ENCODE measurements at regions not wholly inside any gene's neighbourhood (a gene's known extent, or its start where the extent isn't known, plus 50 kb on each side); places are given as distances from the start of the nearest gene placed in this dataset.

DNA sequence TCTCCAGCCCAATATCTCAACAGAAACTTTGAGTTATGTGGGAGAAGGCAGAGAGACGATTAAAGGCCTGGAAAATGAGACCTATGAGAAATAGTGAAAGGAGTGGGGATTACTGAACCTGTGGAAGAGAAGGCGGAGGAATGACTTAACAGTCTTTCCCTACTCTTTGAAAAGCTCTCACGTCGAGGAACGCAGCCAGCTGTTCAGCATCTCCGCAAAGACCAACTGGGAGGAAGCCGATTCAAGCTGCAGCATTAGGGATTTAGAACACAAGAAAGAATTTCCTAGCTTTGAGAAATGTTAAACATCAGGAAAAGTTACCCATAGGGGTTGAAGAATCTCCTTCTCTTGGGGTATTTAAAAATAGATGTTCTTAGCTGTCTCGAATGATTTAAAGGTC lies 233.2 kb upstream of the PARD3B start:
- Histone ChIP-seq H3K4me1 (ENCODE audit: control insufficient read depth in 1 of 2, insufficient read depth in 2 of 2, low read length in 2 of 2) (no peaks in the 10 kb centered on the region), H3K27ac (ENCODE audit: low read length) (no peak overlapping the region), H3K4me3 (ENCODE audit: low read depth in 1 of 2, low read length in 2 of 2) (no peak overlapping the region), H3K36me3 (ENCODE audit: control insufficient read depth in 1 of 2, insufficient read depth in 2 of 2, low read length in 2 of 2) (no peaks in the 10 kb centered on the region), H3K27me3 (ENCODE audit: low read depth, low read length) (no peaks in the 10 kb centered on the region), H3K9me3 (ENCODE audit: control insufficient read depth in 1 of 2, low read length in 2 of 2) (no peaks in the 10 kb centered on the region)

DNA sequence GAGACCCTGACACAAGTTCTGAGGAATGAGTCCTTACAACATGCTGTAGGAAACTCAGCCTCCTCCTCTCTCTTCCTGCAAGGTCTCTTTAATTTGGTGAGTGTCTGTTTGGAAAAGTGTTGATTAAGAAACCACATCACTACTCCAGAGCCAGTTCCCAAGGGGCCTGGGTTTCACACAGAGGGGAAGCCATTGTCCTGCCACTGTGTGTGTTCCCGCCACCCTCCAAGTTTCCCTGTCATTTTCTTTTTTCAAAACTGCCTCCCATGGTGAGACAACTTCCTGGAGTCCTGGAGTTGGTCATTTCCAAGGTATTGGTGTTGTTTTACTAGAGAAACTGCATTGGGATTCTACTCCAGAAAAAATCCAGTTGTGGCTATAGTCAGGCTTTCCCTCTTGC lies 232.0 kb upstream of the PARD3B start:
- H3K27me3 ChIP-seq (ENCODE audit: low read depth, low read length): no peaks in the 10 kb centered on the region
- H3K9me3 ChIP-seq (ENCODE audit: control insufficient read depth in 1 of 2, low read length in 2 of 2): no peaks in the 10 kb centered on the region
- no peaks in the 10 kb centered on the region for H3K4me1 ChIP-seq (ENCODE audit: control insufficient read depth in 1 of 2, insufficient read depth in 2 of 2, low read length in 2 of 2)
- H3K27ac ChIP-seq (ENCODE audit: low read length): no peak overlapping the region
- H3K4me3 ChIP-seq (ENCODE audit: low read depth in 1 of 2, low read length in 2 of 2): no peak overlapping the region
- H3K36me3 ChIP-seq (ENCODE audit: control insufficient read depth in 1 of 2, insufficient read depth in 2 of 2, low read length in 2 of 2): no peaks in the 10 kb centered on the region

DNA sequence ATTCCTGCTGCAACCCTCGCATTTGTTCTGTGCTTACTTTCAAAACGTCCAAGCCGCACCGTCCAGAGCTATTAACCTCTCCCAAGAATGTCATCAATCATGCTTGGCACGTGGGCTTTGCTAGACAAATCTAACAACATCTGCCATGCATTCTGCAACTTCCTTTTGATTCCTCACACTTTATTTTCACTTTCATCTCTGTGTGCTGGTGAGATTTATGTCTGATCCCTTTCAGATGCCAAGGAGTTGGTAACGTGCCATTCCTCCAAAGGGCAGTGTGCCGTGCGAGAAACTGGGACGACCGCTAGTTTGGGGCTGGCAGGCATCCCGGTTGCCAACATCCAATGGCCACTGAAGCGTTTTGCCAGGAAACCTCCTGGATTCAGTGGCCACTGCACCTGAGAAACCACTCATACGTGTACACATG lies 230.0 kb upstream of the PARD3B start:
- Histone ChIP-seq H3K4me1 (ENCODE audit: control insufficient read depth in 1 of 2, insufficient read depth in 2 of 2, low read length in 2 of 2) (no peaks in the 10 kb centered on the region), H3K27me3 (ENCODE audit: low read depth, low read length) (no peaks in the 10 kb centered on the region), H3K27ac (ENCODE audit: low read length) (no peak overlapping the region), H3K4me3 (ENCODE audit: low read depth in 1 of 2, low read length in 2 of 2) (peak overlapping the region; percentile 13 to 30), H3K9me3 (ENCODE audit: control insufficient read depth in 1 of 2, low read length in 2 of 2) (no peaks in the 10 kb centered on the region), H3K36me3 (ENCODE audit: control insufficient read depth in 1 of 2, insufficient read depth in 2 of 2, low read length in 2 of 2) (no peaks in the 10 kb centered on the region)

DNA sequence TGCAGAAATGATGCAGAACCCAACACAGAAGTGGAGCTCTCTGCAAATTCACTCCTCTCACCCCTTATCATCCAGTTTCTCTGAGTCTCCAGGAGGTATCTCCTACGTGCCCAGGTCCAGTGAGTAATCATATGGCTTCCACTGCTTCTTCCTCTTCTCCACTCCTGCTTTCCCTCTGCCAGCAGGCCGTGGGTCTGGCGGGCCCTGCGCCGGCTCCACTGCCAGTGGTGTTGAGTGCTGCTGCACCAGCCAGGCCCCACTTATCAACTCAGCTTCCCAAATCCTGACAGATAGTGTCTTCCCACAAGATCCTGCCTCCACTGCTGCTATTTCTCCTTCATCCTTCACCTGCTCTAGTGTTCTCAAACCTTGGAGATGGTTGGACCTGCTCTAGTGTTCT lies 227.6 kb upstream of the PARD3B start:
- H3K27me3 ChIP-seq (ENCODE audit: low read depth, low read length): no peaks in the 10 kb centered on the region
- no peak overlapping the region for H3K27ac ChIP-seq (ENCODE audit: low read length)
- H3K4me3 ChIP-seq (ENCODE audit: low read depth in 1 of 2, low read length in 2 of 2): no peak overlapping the region
- no peaks in the 10 kb centered on the region for H3K36me3 ChIP-seq (ENCODE audit: control insufficient read depth in 1 of 2, insufficient read depth in 2 of 2, low read length in 2 of 2)
- H3K9me3 ChIP-seq (ENCODE audit: control insufficient read depth in 1 of 2, low read length in 2 of 2): no peaks in the 10 kb centered on the region
- H3K4me1 ChIP-seq (ENCODE audit: control insufficient read depth in 1 of 2, insufficient read depth in 2 of 2, low read length in 2 of 2): no peaks in the 10 kb centered on the region

DNA sequence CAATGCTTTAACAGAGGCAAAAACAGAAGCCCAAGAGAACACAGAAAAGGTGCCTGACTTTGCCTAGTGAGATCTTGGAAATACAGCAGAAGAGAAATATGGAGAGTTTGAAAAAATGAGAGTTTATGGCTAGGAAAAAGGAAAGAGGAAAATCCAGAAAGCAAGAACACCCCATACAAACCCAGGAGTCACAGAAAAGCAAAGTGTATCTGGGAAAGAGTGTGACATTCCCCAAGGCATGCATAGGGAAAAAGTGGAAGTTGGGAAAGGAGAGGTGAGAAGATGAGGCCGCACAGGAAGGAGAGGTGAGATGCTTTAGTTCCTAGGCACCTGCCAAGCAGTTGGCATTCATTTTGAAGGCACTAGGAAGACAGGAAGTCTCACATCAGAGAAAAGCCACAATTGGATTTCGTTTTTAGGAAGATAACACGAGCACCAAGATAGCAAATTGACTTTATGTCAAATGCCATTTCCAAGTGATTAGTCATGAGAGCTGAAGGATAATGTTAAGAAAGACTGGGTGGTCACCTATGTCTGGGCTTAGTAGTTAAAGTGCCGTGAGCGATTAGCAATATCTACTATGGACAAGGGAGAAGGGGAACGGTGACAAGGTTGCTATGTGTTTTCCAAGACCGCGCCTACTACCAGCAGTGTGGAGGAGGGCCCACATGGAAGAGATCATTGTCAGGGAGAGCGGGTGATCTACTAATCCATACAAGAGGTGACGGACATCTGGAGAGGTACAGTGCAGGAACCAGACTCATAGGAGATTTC lies 224.1 kb upstream of the PARD3B start:
- Histone ChIP-seq H3K27me3 (ENCODE audit: low read depth, low read length) (no peaks in the 10 kb centered on the region), H3K4me3 (ENCODE audit: low read depth in 1 of 2, low read length in 2 of 2) (no peak overlapping the region), H3K4me1 (ENCODE audit: control insufficient read depth in 1 of 2, insufficient read depth in 2 of 2, low read length in 2 of 2) (no peaks in the 10 kb centered on the region), H3K9me3 (ENCODE audit: control insufficient read depth in 1 of 2, low read length in 2 of 2) (no peaks in the 10 kb centered on the region), H3K36me3 (ENCODE audit: control insufficient read depth in 1 of 2, insufficient read depth in 2 of 2, low read length in 2 of 2) (no peaks in the 10 kb centered on the region), H3K27ac (ENCODE audit: low read length) (no peak overlapping the region)

DNA sequence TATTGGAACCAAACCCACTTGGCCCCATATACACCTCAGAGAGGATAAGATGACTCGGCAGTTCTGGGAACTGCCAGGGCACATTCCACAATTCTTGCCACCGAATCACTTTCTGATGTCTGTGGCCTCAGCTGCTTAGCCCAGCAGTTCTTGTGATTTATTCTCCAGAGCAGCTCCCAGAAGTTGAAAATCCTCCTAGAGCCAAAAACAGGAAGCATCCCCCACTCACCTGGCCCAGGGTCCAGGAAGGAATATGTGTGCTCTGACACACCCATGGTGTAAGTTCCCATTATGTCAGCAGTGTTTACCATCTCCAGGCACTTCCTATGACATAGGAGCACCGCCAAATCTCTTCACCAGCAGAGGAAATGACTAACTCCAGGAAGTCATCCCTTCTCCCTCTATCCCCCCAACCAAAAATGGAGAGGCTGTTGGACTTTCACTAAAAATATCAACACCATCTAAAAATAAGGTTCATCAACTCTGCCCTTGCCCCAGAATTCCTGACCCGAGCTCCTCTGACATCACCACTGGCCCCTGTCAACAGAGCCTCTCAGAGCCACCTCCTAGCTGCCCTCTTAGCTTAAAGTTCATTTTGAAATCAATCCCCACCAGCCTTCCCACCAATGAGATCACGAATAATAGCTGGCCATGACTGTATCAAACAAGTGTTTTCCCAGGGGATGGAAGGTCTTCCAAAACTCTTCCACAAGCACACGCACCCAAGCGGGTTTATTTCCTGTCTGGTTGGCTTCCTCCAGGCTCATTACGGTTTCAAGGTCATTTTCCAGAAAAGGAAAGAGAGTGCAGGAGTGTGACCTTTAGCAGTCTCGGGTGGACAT lies 223.1 kb upstream of the PARD3B start:
- H3K27me3 ChIP-seq (ENCODE audit: low read depth, low read length): no peaks in the 10 kb centered on the region
- no peak overlapping the region for H3K4me3 ChIP-seq (ENCODE audit: low read depth in 1 of 2, low read length in 2 of 2)
- H3K9me3 ChIP-seq (ENCODE audit: control insufficient read depth in 1 of 2, low read length in 2 of 2): no peaks in the 10 kb centered on the region
- H3K4me1 ChIP-seq (ENCODE audit: control insufficient read depth in 1 of 2, insufficient read depth in 2 of 2, low read length in 2 of 2): no peaks in the 10 kb centered on the region
- H3K36me3 ChIP-seq (ENCODE audit: control insufficient read depth in 1 of 2, insufficient read depth in 2 of 2, low read length in 2 of 2): no peaks in the 10 kb centered on the region
- no peak overlapping the region for H3K27ac ChIP-seq (ENCODE audit: low read length)

DNA sequence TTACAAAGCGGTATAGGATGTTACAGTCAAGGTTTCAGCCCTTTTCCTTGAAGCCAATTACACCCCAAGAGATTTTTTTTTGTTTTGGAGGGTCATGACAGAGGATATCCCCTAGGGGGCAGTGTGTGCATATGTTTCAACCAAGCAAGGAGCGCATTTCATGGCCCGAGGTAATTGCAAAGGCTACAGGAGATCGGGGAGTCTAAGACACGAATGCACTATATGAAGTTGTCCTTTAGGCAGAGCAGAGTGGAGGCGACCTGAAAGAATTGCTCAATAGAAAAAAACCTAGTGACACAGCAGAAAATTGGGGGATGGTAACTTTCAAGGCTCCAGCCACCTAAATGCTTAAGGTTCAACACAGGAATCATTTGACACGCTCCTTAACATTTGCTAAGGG lies 219.8 kb upstream of the PARD3B start:
- Histone ChIP-seq H3K4me1 (ENCODE audit: control insufficient read depth in 1 of 2, insufficient read depth in 2 of 2, low read length in 2 of 2) (no peaks in the 10 kb centered on the region), H3K27me3 (ENCODE audit: low read depth, low read length) (no peaks in the 10 kb centered on the region), H3K36me3 (ENCODE audit: control insufficient read depth in 1 of 2, insufficient read depth in 2 of 2, low read length in 2 of 2) (no peaks in the 10 kb centered on the region), H3K4me3 (ENCODE audit: low read depth in 1 of 2, low read length in 2 of 2) (no peak overlapping the region), H3K9me3 (ENCODE audit: control insufficient read depth in 1 of 2, low read length in 2 of 2) (no peaks in the 10 kb centered on the region), H3K27ac (ENCODE audit: low read length) (no peak overlapping the region)

DNA sequence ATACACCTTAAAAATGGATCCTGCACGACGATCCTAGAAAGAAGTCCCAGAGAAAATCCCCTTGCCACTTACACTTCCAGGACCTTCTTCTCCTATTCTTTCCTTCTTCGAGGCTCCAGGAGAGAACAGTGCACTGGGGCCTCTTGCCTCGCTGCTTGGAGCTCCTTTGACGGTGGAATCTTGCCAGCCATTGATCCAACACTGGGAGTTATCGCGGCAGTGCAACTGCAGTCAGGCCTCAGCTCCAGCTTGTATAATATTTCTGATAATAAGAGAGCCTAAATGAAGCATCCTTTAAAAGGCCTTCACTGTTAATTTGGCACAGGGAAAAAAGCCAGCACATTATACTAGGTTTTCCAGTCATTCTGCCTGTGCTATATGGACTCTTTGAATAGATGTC lies 216.9 kb upstream of the PARD3B start:
- Histone ChIP-seq H3K4me1 (ENCODE audit: control insufficient read depth in 1 of 2, insufficient read depth in 2 of 2, low read length in 2 of 2) (no peaks in the 10 kb centered on the region), H3K9me3 (ENCODE audit: control insufficient read depth in 1 of 2, low read length in 2 of 2) (no peaks in the 10 kb centered on the region), H3K27ac (ENCODE audit: low read length) (no peak overlapping the region), H3K27me3 (ENCODE audit: low read depth, low read length) (no peaks in the 10 kb centered on the region), H3K36me3 (ENCODE audit: control insufficient read depth in 1 of 2, insufficient read depth in 2 of 2, low read length in 2 of 2) (no peaks in the 10 kb centered on the region), H3K4me3 (ENCODE audit: low read depth in 1 of 2, low read length in 2 of 2) (no peak overlapping the region)

DNA sequence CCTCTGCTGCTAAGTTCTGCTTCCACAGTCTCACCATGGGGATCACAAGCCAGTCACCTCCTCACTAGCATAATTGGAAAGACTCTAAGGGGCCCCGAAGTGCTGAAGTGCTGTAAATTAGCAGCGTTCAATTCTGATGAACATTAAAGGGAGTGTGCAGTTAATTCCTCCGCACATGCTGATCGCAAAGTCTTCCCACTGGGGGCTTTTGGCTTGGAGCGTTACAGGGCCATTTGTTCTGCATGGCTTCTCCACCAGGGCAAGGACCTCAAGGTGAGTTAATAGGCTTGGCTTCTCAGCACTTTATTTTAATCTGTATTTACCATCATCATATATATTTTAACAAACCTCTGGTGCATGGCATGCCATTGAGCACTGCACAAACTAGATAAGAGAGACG lies 216.3 kb upstream of the PARD3B start:
- no peak overlapping the region for H3K27ac ChIP-seq (ENCODE audit: low read length)
- no peaks in the 10 kb centered on the region for H3K9me3 ChIP-seq (ENCODE audit: control insufficient read depth in 1 of 2, low read length in 2 of 2)
- H3K4me3 ChIP-seq (ENCODE audit: low read depth in 1 of 2, low read length in 2 of 2): no peak overlapping the region
- no peaks in the 10 kb centered on the region for H3K36me3 ChIP-seq (ENCODE audit: control insufficient read depth in 1 of 2, insufficient read depth in 2 of 2, low read length in 2 of 2)
- no peaks in the 10 kb centered on the region for H3K4me1 ChIP-seq (ENCODE audit: control insufficient read depth in 1 of 2, insufficient read depth in 2 of 2, low read length in 2 of 2)
- no peaks in the 10 kb centered on the region for H3K27me3 ChIP-seq (ENCODE audit: low read depth, low read length)

DNA sequence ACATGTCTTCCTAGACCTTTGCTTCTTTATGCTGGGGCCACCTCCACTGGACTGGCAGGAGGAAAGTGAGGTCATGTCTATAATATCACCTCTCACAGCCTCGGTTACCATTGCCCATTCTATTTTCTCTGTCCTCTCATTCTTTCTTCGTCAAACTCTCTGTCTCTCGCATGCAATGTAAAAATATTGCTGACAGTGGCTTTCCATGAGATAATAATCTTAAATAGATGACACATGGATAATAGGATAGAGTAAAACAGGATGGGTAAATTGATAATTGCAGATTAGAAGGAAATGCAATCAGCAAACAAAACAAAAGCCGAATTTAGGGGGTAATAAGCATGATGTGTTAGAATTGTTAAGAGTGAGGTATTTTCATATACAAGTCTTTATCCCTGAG lies 215.7 kb upstream of the PARD3B start:
- no peaks in the 10 kb centered on the region for H3K27me3 ChIP-seq (ENCODE audit: low read depth, low read length)
- no peak overlapping the region for H3K27ac ChIP-seq (ENCODE audit: low read length)
- H3K9me3 ChIP-seq (ENCODE audit: control insufficient read depth in 1 of 2, low read length in 2 of 2): no peaks in the 10 kb centered on the region
- no peaks in the 10 kb centered on the region for H3K4me1 ChIP-seq (ENCODE audit: control insufficient read depth in 1 of 2, insufficient read depth in 2 of 2, low read length in 2 of 2)
- H3K4me3 ChIP-seq (ENCODE audit: low read depth in 1 of 2, low read length in 2 of 2): no peak overlapping the region
- no peaks in the 10 kb centered on the region for H3K36me3 ChIP-seq (ENCODE audit: control insufficient read depth in 1 of 2, insufficient read depth in 2 of 2, low read length in 2 of 2)

DNA sequence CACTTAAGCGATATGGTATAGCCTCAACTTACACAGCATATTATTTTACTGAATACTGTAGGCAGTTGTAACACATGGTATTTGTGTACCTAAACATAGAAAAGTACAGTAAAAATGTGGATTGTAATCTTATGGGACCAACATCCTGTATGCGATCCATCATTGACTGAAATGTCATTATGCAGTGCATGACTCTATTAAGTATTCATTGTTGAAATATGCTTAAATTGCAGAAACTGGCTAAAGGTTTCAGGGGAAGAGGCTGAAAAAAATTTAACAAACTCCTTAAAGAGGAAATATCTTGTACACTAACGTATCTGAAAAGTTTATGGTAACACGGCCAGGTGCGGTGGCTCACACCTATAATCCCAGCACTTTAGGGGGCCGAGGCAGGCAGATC lies 214.1 kb upstream of the PARD3B start:
- no peaks in the 10 kb centered on the region for H3K4me1 ChIP-seq (ENCODE audit: control insufficient read depth in 1 of 2, insufficient read depth in 2 of 2, low read length in 2 of 2)
- H3K9me3 ChIP-seq (ENCODE audit: control insufficient read depth in 1 of 2, low read length in 2 of 2): no peaks in the 10 kb centered on the region
- no peak overlapping the region for H3K27ac ChIP-seq (ENCODE audit: low read length)
- no peak overlapping the region for H3K4me3 ChIP-seq (ENCODE audit: low read depth in 1 of 2, low read length in 2 of 2)
- H3K36me3 ChIP-seq (ENCODE audit: control insufficient read depth in 1 of 2, insufficient read depth in 2 of 2, low read length in 2 of 2): no peaks in the 10 kb centered on the region
- no peaks in the 10 kb centered on the region for H3K27me3 ChIP-seq (ENCODE audit: low read depth, low read length)
